Liver (tissue), 3 donors: ENCODE measurements at regions not wholly inside any gene's neighbourhood (a gene's known extent, or its start where the extent isn't known, plus 50 kb on each side); places are given as distances from the start of the nearest gene placed in this dataset.

ENCODE experiments used
- CTCF ChIP-seq: fragments of 150-350 bp; IDR thresholded peaks from 2 replicates; pipeline ENCODE4 v1.5.1; 2017; ENCODE audit warnings: improper control_type of control experiment, low read depth, low read length; ENCODE audit not compliant: missing input control
- MAX ChIP-seq: IDR thresholded peaks from 2 replicates; pipeline ENCODE4 v1.6.1; 2016; ENCODE audit warnings: antibody characterized with exemption
- RAD21 ChIP-seq, 2 donors: IDR thresholded peaks; 2 replicates each; pipeline ENCODE4 v1.6.1; 2016; ENCODE audit warnings: antibody characterized with exemption in 2 of 2, mild to moderate bottlenecking in 2 of 2
- REST ChIP-seq: IDR thresholded peaks from 2 replicates; pipeline ENCODE4 v1.6.1; 2016; ENCODE audit warnings: antibody characterized with exemption, mild to moderate bottlenecking
- SP1 ChIP-seq: IDR thresholded peaks from 2 replicates; pipeline ENCODE4 v1.6.1; 2018; ENCODE audit warnings: antibody characterized with exemption, mild to moderate bottlenecking
- TAF1 ChIP-seq: conservative IDR thresholded peaks from 2 replicates; pipeline ENCODE4 v1.6.1; 2016; ENCODE audit warnings: antibody characterized with exemption, mild to moderate bottlenecking
- YY1 ChIP-seq: IDR thresholded peaks from 2 replicates; pipeline ENCODE4 v1.6.1; 2016; ENCODE audit warnings: antibody characterized with exemption, mild to moderate bottlenecking
- donor health status: healthy.
- donor health status: healthy.

GRCh38 chr1:116286541-116286971, 86.5 kb upstream of the ATP1A1 start:
- TF ChIP-seq YY1 (no peak), MAX (no peak), REST (no peak), CTCF (no peak), SP1 (no peak), RAD21 (IDR thresholded peaks at IDR 0.05) (no peak), TAF1 (no peak)
